ENCODE measurements at regions not wholly inside any gene's neighbourhood (a gene's known extent, or its start where the extent isn't known, plus 50 kb on each side); places are given as distances from the start of the nearest gene placed in this dataset.
"Not testable (repeated sequence)": the region's sequence is repeated elsewhere in the genome, so short reads cannot be mapped to it uniquely, and the experiment has no call there.

DNA sequence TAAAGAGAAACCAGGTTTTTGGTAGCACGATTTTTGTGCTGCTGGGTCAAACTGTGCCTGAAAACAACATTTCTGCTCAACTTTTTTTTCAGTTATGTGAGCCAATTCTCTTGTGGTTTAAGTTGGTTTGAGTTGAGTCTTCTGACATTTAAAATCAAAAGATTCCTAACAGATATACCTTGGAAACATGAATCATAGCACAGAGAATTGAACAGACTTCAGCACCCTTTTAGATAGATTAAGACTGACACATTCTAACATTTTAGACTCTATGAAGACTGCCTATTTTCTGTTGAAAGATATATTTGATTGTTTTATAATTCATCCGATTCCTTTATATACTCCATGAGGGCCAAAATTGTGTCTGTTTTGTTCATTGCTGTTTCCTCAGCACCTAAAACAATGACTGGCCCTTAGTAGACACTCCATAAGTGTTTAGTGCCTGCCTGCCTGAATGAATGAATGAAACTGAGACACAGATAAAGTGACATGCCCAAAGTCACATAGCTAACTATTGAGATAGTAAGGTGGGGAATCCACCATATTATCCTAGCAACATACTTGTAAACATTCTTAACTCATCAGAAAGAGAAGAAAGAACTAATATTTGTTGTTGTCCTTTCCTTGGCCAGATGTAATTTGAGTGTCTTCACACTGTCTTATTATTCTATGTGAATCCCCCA, 624.0 kb downstream of the MID1IP1 start:
- no peak for DNase-seq (ENCODE audit: low read depth in 2 of 2)
- no peak overlapping the region for H3K4me3 ChIP-seq (replicated peaks in 1 of 2; ENCODE audit: low read depth in 2 of 2, low read length in 2 of 2)
- TF ChIP-seq, protein P1, sequence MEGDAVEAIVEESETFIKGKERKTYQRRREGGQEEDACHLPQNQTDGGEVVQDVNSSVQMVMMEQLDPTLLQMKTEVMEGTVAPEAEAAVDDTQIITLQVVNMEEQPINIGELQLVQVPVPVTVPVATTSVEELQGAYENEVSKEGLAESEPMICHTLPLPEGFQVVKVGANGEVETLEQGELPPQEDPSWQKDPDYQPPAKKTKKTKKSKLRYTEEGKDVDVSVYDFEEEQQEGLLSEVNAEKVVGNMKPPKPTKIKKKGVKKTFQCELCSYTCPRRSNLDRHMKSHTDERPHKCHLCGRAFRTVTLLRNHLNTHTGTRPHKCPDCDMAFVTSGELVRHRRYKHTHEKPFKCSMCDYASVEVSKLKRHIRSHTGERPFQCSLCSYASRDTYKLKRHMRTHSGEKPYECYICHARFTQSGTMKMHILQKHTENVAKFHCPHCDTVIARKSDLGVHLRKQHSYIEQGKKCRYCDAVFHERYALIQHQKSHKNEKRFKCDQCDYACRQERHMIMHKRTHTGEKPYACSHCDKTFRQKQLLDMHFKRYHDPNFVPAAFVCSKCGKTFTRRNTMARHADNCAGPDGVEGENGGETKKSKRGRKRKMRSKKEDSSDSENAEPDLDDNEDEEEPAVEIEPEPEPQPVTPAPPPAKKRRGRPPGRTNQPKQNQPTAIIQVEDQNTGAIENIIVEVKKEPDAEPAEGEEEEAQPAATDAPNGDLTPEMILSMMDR (IDR thresholded peaks at IDR 0.05; ENCODE audit: low read depth, low read length), result no peak

DNA sequence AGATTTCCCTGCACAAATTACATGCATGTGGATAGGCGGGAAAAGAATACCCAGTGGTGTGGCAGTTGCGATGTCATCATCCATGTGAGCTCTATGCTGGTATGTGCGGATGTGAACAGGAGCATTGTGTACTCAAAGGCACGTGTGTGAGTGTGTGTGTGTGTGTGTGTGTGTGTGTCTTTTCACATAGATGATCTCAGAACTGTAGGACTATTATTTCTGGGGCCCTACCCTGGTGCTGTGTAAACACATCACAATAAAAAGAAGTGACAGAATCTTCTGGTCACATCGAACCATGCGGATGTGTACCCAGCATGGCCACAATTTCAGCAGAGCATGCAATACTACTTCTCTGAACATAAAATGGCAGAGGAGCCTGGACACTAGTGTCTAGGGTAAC, 624.8 kb downstream of the MID1IP1 start:
- TF ChIP-seq, protein P1 (IDR thresholded peaks at IDR 0.05; ENCODE audit: low read depth, low read length), result no peak
- no peak overlapping the region for H3K4me3 ChIP-seq (replicated peaks in 1 of 2; ENCODE audit: low read depth in 2 of 2, low read length in 2 of 2)
- no peak for DNase-seq (ENCODE audit: low read depth in 2 of 2)

DNA sequence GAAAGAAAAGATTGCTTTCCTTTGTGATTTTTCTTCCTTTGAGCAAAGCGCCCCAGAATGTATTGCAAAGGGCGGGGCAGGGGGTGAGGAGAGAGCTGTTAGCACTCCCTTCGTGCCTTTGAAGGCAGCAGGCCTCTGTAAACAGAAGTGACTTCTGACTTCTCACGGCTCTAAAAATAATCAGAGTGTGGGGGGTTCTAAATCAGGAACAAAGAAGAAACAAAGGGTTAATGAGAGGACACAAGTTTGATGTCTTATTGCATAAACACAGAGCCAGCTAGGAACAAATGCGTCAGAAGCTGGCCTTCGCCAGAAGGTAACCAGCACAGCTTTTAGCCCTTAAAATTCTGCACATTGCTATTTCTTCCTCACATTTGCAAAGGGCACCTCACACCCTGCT, 626.2 kb downstream of the MID1IP1 start:
- no peak overlapping the region for H3K4me3 ChIP-seq (replicated peaks in 1 of 2; ENCODE audit: low read depth in 2 of 2, low read length in 2 of 2)
- TF ChIP-seq, protein P1 (IDR thresholded peaks at IDR 0.05; ENCODE audit: low read depth, low read length), result no peak
- DNase-seq (ENCODE audit: low read depth in 2 of 2), result peak; percentile 3 to 24

DNA sequence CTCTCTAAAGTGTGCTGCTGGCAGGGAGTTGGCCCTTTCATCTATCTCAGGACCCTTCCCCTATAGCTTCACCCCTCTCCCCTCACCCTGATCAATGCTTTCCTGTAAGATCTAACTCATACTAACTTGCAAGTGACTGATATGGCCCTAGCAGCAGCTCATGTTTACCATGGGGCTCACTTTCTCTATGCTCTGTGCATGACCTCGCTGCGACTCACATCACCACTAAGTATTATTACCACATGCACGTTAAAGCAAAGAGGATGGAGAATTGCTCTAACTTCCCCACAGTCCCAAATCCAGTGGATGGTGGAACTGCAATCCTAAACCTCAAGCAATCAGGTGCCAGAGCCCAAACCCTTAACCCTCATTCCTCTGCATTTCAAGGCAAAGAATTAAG, 626.6 kb downstream of the MID1IP1 start:
- no peak overlapping the region for H3K4me3 ChIP-seq (replicated peaks in 1 of 2; ENCODE audit: low read depth in 2 of 2, low read length in 2 of 2)
- TF ChIP-seq, protein P1 (IDR thresholded peaks at IDR 0.05; ENCODE audit: low read depth, low read length), result no peak
- DNase-seq (ENCODE audit: low read depth in 2 of 2), result peak; percentile 6 to 48

DNA sequence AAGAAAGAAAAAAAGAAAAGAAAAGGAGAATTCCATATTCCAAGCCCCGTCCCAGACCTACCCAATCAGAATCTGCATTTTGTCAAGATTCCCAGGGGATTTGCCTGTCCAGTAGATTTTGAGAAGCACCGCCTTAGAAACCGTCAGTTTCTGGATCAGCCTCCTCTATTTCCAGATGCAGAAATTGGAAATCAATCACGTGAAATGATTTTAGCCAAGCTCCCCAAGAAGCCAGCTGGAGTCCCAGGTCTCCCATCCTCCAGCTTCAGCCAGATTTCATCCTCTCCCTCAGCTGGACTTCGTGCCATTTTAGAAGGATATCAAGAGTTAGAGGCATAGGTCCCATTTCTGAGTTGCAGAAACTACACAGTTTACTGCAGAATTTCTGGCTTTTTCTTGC, 629.3 kb downstream of the MID1IP1 start:
- TF ChIP-seq, protein P1 (IDR thresholded peaks at IDR 0.05; ENCODE audit: low read depth, low read length), result no peak
- no peak for DNase-seq (ENCODE audit: low read depth in 2 of 2)
- H3K4me3 ChIP-seq (replicated peaks in 1 of 2; ENCODE audit: low read depth in 2 of 2, low read length in 2 of 2), result no peak overlapping the region

DNA sequence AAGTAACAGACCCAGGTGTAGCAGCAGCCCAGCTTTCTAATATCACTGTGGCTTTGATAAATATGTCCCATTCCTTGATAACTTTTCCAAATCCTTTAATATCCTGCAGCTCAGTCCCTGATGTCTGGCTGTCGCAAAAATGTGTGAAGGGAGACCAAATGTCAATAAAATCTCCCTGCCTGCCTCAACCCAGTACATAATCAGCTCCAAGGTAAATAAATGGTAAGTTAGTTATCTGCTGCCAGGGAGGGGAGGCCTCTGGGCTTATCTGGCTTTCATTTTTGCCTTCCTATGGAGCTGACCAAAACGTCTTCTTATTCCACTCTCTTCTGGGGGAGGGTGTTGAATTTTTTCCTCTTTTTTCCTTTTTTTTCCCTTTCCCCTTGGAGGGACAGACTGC, 630.6 kb downstream of the MID1IP1 start:
- H3K4me3 ChIP-seq (replicated peaks in 1 of 2; ENCODE audit: low read depth in 2 of 2, low read length in 2 of 2), result no peak overlapping the region
- DNase-seq (ENCODE audit: low read depth in 2 of 2), result no peak
- TF ChIP-seq, protein P1 (IDR thresholded peaks at IDR 0.05; ENCODE audit: low read depth, low read length), result no peak

DNA sequence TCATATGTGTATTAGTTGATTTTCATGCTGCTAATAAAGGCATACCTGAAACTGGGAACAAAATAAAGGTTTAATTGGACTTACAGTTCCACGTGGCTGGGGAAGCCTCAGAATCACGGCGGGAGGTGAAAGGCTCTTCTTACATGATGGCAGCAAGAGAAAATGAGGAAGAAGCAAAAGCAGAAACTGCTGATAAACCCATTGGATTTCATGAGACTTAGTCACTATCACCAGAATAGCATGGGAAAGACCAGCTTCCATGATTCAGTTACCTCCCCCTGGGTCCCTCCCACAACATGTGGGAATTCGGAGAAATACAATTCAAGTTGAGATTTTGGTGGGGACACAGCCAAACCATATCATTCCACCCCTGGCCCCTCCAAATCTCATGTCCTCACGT, 633.4 kb downstream of the MID1IP1 start:
- peak in 1 of 2 donors; percentile 0 for DNase-seq (ENCODE audit: low read depth in 2 of 2)
- not testable (repeated sequence) for H3K4me3 ChIP-seq (replicated peaks in 1 of 2; ENCODE audit: low read depth in 2 of 2, low read length in 2 of 2)

DNA sequence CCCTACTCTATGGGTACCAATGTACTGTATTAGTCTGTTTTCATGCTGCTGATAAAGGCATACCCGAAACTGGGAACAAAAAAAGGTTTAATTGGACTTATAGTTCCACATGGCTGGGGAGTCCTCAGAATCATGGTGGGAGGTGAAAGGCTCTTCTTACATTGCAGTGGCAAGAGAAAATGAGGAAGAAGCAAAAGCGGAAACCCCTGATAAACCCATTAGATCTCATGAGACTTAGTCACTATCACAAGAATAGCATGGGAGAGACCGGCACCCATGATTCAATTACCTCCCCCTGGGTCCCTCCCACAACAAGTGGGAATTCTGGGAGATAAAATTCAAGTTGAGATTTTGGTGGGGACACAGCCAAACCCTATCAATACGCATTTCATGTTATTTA, 635.3 kb downstream of the MID1IP1 start:
- not testable (repeated sequence) for DNase-seq (ENCODE audit: low read depth in 2 of 2); H3K4me3 ChIP-seq (replicated peaks in 1 of 2; ENCODE audit: low read depth in 2 of 2, low read length in 2 of 2)

Measured in cardiac fibroblast (primary cell).